IPS-20b (cell line): ENCODE measurements at regions not wholly inside any gene's neighbourhood (a gene's known extent, or its start where the extent isn't known, plus 50 kb on each side); places are given as distances from the start of the nearest gene placed in this dataset.

ENCODE experiments used
- H3K27ac ChIP-seq: one replicate; pipeline ENCODE4 v1.5.1; 2013; ENCODE audit warnings: low read length
- H3K27me3 ChIP-seq: 2 replicates; pipeline ENCODE4 v1.6.1; 2013; ENCODE audit warnings: mild to moderate bottlenecking, low read length, inconsistent platforms; ENCODE audit not compliant: insufficient read depth
- H3K36me3 ChIP-seq: 2 replicates; pipeline ENCODE4 v1.6.1; 2013; ENCODE audit warnings: low read depth, mild to moderate bottlenecking, inconsistent platforms, low read length, moderate library complexity; ENCODE audit not compliant: insufficient read depth
- H3K4me1 ChIP-seq: 2 replicates; pipeline ENCODE4 v1.6.1; 2013; ENCODE audit warnings: mild to moderate bottlenecking, control low read depth, inconsistent platforms, low read length, moderate library complexity; ENCODE audit not compliant: insufficient read depth
- H3K4me3 ChIP-seq: 2 replicates; pipeline ENCODE4 v1.5.1; 2013; ENCODE audit warnings: mild to moderate bottlenecking, low read length, inconsistent platforms
- H3K9ac ChIP-seq: 2 replicates; pipeline ENCODE4 v1.6.1; 2013; ENCODE audit warnings: low read depth, mild to moderate bottlenecking, inconsistent platforms, low read length, moderate library complexity
- H3K9me3 ChIP-seq: 2 replicates; pipeline ENCODE4 v1.6.1; 2013; ENCODE audit warnings: mild to moderate bottlenecking, low read depth, low read length, inconsistent platforms; ENCODE audit not compliant: insufficient read depth

- no peak overlapping the region for H3K27ac ChIP-seq
- H3K4me1 ChIP-seq = no peaks in the 10 kb centered on the region
- no peaks in the 10 kb centered on the region for H3K27me3 ChIP-seq
- peaks cover 18% of the 10 kb centered on the region; the same call in 1 of the 2 replicates for H3K9me3 ChIP-seq
- no peaks in the 10 kb centered on the region for H3K36me3 ChIP-seq
- no peak overlapping the region for H3K4me3 ChIP-seq
- H3K9ac ChIP-seq = no peak overlapping the region
Measured at GRCh38 chr14:31967669-31967975, 109.5 kb upstream of the ARHGAP5 start.

- Histone ChIP-seq H3K27ac (no peak overlapping the region), H3K9ac (no peak overlapping the region), H3K4me3 (no peak overlapping the region), H3K4me1 (no peaks in the 10 kb centered on the region), H3K27me3 (no peaks in the 10 kb centered on the region), H3K9me3 (peaks cover 23% of the 10 kb centered on the region), H3K36me3 (no peaks in the 10 kb centered on the region)
Measured at GRCh38 chr14:31968107-31968810, 108.8 kb upstream of the ARHGAP5 start.

DNA sequence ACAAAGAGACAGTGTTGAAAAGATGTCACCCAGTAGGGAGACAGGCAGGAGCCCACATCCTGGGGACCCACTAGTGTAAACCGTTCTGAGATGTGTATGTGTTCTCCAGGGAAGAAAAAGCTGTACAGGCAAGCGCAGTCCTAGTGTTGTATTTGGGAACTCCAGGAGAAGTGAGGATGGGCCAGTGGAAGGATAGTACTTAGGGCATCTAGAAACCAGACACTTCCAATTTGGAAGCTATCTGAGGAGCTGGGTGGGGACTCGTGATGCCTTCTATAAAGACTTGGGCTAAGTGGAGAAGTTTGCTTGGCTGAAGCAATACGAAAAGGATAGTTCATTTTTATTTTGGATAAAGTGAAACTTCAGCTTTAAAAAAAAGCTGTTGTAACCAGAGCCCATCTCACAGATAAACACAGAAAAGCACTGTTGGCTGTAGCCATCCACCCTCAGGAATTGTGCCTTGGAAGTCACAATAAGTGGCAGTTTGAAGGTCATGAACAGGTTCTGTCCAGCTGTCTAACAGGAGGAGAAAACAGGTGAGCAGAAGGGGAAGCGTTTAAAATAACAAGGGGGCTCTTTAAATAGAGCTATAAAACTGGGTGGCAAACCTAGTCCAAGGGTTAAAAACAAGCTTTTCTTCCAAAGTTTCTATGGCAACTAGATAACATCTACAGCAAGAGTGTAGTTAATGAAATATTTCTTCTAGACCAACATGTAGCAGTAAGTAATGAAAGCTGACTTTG, 108.0 kb upstream of the ARHGAP5 start:
- no peak overlapping the region for H3K4me3 ChIP-seq
- no peak overlapping the region for H3K9ac ChIP-seq
- peaks cover 32% of the 10 kb centered on the region for H3K9me3 ChIP-seq
- H3K36me3 ChIP-seq = no peaks in the 10 kb centered on the region
- no peaks in the 10 kb centered on the region for H3K4me1 ChIP-seq
- H3K27ac ChIP-seq = no peak overlapping the region
- H3K27me3 ChIP-seq = no peaks in the 10 kb centered on the region

GRCh38 chr14:31969699-31970240, 107.3 kb upstream of the ARHGAP5 start:
- no peak overlapping the region for H3K4me3 ChIP-seq
- no peaks in the 10 kb centered on the region for H3K4me1 ChIP-seq
- no peak overlapping the region for H3K9ac ChIP-seq
- H3K36me3 ChIP-seq = no peaks in the 10 kb centered on the region
- H3K9me3 ChIP-seq = peaks cover 37% of the 10 kb centered on the region
- no peaks in the 10 kb centered on the region for H3K27me3 ChIP-seq
- no peak overlapping the region for H3K27ac ChIP-seq

DNA sequence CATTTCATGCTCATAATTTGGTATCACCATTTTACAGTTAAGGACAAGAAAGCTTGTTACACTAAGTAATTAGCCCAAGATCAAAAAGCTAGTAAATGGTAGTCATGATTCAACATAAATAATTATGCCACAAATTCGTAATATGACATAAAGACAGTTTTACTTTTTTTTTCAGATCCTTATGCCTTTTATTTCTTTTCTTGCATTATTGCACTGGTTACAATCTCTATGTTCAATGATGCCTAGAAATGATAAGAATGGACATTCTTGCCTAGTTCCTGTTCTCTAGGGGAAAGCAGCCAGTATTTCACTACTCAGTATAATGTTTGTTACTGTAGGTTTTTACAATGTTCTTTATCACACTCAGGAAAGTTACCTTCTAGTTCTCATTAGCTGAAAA, 106.4 kb upstream of the ARHGAP5 start:
- no peak overlapping the region for H3K9ac ChIP-seq

DNA sequence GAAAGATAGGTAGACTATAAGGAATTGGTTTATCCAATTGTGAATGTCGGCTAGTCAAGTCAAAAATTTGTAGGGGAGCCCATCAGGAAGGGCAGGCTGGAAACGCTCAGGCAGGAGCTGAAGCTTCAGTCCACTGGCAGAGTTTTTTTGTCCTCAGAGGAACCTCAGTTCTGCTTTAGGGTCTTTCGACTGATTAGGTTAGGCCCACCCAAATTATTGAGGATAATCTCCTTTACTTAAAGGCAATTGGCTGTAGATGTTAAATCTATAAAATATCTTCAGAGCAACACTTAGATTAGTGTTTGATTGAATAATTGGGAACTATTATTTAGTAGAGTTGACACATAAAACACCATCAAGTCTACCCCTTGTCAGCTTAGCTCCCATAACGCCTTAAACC, 105.5 kb upstream of the ARHGAP5 start:
- no peaks in the 10 kb centered on the region for H3K27me3 ChIP-seq
- H3K4me3 ChIP-seq = no peak overlapping the region
- H3K9ac ChIP-seq = no peak overlapping the region
- no peaks in the 10 kb centered on the region for H3K4me1 ChIP-seq
- peaks cover 42% of the 10 kb centered on the region for H3K9me3 ChIP-seq
- H3K36me3 ChIP-seq = no peaks in the 10 kb centered on the region
- no peak overlapping the region for H3K27ac ChIP-seq

More for the DNA sequence above, 106.4 kb upstream of the ARHGAP5 start:
- peaks cover 42% of the 10 kb centered on the region for H3K9me3 ChIP-seq
- H3K27me3 ChIP-seq = no peaks in the 10 kb centered on the region
- H3K4me3 ChIP-seq = no peak overlapping the region
- H3K27ac ChIP-seq = no peak overlapping the region
- H3K4me1 ChIP-seq = no peaks in the 10 kb centered on the region
- no peaks in the 10 kb centered on the region for H3K36me3 ChIP-seq

DNA sequence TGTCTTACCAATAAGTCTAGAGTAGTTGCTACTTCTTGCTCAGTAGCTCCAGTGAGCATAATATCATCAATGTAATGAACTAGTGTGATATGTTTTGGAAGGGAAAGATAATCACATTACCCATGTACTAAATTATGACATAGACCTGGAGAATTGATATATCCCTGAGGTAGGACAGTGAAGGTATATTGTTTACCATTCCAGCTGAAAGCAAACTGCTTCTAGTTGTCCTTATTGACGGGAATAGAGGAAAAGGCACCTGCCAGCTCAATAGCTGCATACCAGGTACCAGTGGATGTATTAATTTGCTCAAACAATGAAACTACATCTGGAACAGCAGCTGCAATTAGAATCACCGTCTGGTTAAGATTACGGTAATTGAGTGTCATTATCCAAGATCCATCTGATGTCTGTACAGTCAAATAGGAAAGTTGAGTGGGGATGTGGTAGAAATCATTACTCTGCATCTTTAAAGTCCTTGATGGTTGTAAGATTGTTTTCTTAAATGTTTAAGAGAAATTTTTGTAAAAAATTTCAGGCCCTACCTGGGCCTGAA, 100.0 kb upstream of the ARHGAP5 start:
- Histone ChIP-seq H3K9me3 (peaks cover 25% of the 10 kb centered on the region), H3K27me3 (no peaks in the 10 kb centered on the region), H3K4me3 (no peak overlapping the region), H3K4me1 (no peaks in the 10 kb centered on the region), H3K27ac (no peak overlapping the region), H3K9ac (no peak overlapping the region), H3K36me3 (no peaks in the 10 kb centered on the region)

DNA sequence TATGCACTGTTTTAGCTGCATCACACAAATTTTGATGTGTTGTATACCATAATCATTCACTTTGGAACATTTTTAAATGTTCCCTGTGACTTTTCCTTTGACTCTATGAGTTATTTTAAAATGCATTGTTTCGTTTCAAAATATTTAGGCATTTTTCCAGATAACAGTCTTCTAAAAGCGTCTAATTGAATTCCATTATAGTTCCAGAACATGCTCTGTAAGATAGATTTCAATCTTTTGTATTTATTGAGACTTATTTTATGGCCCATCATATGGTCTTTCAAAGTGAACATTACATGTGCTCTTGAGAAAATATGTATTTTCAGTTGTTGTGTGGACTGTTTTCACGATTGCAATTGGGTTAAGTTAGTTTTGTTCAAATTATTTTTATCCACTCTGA, 98.7 kb upstream of the ARHGAP5 start:
- H3K27ac ChIP-seq = no peak overlapping the region
- no peak overlapping the region for H3K4me3 ChIP-seq
- peaks cover 17% of the 10 kb centered on the region for H3K9me3 ChIP-seq
- H3K27me3 ChIP-seq = no peaks in the 10 kb centered on the region
- H3K9ac ChIP-seq = no peak overlapping the region
- H3K36me3 ChIP-seq = no peaks in the 10 kb centered on the region
- H3K4me1 ChIP-seq = no peaks in the 10 kb centered on the region

- H3K9ac ChIP-seq = no peak overlapping the region
- no peak overlapping the region for H3K4me3 ChIP-seq
- no peaks in the 10 kb centered on the region for H3K36me3 ChIP-seq
- H3K27ac ChIP-seq = no peak overlapping the region
- H3K4me1 ChIP-seq = no peaks in the 10 kb centered on the region
- no peaks in the 10 kb centered on the region for H3K9me3 ChIP-seq
- no peaks in the 10 kb centered on the region for H3K27me3 ChIP-seq
Measured at GRCh38 chr14:31982642-31983041, 94.5 kb upstream of the ARHGAP5 start.

- Histone ChIP-seq H3K27ac (no peak overlapping the region), H3K9ac (no peak overlapping the region), H3K4me3 (no peak overlapping the region), H3K9me3 (no peaks in the 10 kb centered on the region), H3K36me3 (no peaks in the 10 kb centered on the region), H3K4me1 (no peaks in the 10 kb centered on the region), H3K27me3 (no peaks in the 10 kb centered on the region)
Measured at GRCh38 chr14:31986405-31986804, 90.7 kb upstream of the ARHGAP5 start.

GRCh38 chr14:31987721-31988120, 89.4 kb upstream of the ARHGAP5 start:
- Histone ChIP-seq H3K4me1 (no peaks in the 10 kb centered on the region), H3K36me3 (no peaks in the 10 kb centered on the region), H3K9ac (no peak overlapping the region), H3K27me3 (no peaks in the 10 kb centered on the region), H3K27ac (no peak overlapping the region), H3K9me3 (no peaks in the 10 kb centered on the region), H3K4me3 (no peak overlapping the region)

DNA sequence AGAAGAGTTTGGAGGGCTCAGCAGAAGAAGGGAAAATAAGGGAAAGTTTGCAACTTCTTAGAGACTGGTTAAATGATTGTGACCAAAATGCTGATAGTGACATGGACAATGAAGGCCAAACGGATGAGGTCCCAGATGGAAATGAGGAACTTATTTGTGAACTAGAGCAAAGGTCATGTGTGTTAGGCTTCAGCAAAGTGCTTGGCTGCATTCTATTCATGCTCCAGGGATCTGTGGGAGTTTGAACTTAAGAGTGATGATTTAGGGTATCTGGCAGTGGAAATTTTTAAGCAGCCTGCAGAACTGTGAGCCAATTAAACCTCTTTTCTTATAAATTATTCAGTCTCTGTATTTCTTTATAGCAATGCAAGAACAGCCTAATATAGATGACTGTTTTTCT, 88.9 kb upstream of the ARHGAP5 start:
- Histone ChIP-seq H3K27me3 (no peaks in the 10 kb centered on the region), H3K9me3 (no peaks in the 10 kb centered on the region), H3K27ac (no peak overlapping the region), H3K4me1 (no peaks in the 10 kb centered on the region), H3K4me3 (no peak overlapping the region), H3K9ac (no peak overlapping the region), H3K36me3 (no peaks in the 10 kb centered on the region)
